ENCODE measurements at regions not wholly inside any gene's neighbourhood (a gene's known extent, or its start where the extent isn't known, plus 50 kb on each side); places are given as distances from the start of the nearest gene placed in this dataset.

DNA sequence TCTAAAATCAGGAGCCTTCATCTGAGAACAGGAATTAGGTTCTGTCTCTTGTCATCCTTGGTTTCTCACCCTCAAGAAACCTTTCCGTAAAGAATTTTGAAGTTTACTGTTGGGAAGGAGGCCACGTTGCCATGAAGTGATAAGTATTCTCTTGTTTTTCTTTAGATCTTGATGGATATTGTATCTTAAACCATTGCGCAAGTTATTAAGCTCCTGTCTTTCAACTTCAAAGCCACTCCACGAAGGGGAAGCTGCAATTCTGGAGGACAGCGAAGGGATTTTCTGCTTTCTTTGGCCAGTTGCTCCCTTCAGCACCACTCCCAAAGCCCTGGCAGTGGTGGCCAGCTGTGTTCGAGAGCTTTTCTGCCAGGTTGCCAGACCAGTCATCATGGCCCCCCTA, 198.1 kb upstream of the EXOC2 start:
- TF ChIP-seq, protein P1, sequence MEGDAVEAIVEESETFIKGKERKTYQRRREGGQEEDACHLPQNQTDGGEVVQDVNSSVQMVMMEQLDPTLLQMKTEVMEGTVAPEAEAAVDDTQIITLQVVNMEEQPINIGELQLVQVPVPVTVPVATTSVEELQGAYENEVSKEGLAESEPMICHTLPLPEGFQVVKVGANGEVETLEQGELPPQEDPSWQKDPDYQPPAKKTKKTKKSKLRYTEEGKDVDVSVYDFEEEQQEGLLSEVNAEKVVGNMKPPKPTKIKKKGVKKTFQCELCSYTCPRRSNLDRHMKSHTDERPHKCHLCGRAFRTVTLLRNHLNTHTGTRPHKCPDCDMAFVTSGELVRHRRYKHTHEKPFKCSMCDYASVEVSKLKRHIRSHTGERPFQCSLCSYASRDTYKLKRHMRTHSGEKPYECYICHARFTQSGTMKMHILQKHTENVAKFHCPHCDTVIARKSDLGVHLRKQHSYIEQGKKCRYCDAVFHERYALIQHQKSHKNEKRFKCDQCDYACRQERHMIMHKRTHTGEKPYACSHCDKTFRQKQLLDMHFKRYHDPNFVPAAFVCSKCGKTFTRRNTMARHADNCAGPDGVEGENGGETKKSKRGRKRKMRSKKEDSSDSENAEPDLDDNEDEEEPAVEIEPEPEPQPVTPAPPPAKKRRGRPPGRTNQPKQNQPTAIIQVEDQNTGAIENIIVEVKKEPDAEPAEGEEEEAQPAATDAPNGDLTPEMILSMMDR (IDR thresholded peaks at IDR 0.05; ENCODE audit: insufficient read depth, low read length) = no peak
- no peak for TF ChIP-seq POLR2AphosphoS5 (IDR thresholded peaks at IDR 0.05; ENCODE audit: low read depth)

Data from HL-60 (cell line).